ENCODE measurements at regions not wholly inside any gene's neighbourhood (a gene's known extent, or its start where the extent isn't known, plus 50 kb on each side); places are given as distances from the start of the nearest gene placed in this dataset.

DNA sequence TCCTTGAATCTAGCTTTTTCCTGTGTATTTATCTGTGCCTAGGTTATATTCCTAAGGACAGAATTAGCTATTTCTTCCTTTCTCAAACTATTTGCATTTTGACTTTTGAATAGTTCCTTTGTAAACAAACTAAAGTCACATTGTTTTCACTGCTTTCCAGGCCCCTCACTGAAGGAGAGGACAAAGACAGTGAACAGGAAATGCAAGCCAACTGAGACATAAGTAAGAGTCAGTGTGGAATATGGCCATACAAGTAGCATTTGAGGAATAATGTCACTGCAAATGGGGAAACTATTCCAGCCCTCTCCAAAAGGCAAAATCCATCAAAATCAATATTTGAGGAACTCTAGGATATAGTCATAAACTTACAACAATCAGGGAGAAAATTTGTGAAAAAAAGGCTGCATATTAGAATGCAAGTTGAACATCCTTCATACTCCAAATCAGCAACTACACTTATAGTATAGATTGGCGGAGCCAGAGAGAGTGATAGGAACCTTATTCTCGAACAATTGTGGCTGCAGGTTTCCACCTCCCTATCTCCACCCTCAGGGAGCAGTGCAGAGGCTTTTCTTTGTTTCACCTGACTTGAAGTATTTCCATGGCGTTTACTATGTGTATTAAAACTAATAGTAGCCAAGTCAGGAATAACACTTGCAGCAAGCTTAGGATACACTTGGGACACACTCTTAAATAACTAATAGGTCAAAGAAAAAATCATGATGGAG, 1110.4 kb upstream of the ADGRL3 start:
- Histone ChIP-seq H3F3A (replicated peaks; ENCODE audit: low read depth) (no peaks in the 10 kb centered on the region), H3K27me3 (ENCODE audit: insufficient read depth) (no peaks in the 10 kb centered on the region), H3K4me1 (ENCODE audit: insufficient read depth) (peaks cover 17% of the 10 kb centered on the region), H2AFZ (no peak overlapping the region), H3K9me2 (ENCODE audit: insufficient read depth) (no peaks in the 10 kb centered on the region), H3K4me3 (peak overlapping the region; percentile 14), H3K79me2 (replicated peaks; ENCODE audit: insufficient read depth) (no peaks in the 10 kb centered on the region), H3K4me2 (peak overlapping the region; percentile 56), H4K20me1 (replicated peaks; ENCODE audit: insufficient read depth) (no peaks in the 10 kb centered on the region), H3K27ac (ENCODE audit: low read depth) (peak overlapping the region; percentile 78), H3K36me3 (ENCODE audit: insufficient read depth) (no peaks in the 10 kb centered on the region)
- TF ChIP-seq EZH2phosphoT487 (IDR thresholded peaks at IDR 0.05; ENCODE audit: unreplicated experiment): no peak
- TF ChIP-seq POLR2AphosphoS5 (IDR thresholded peaks at IDR 0.05; ENCODE audit: low read depth): no peak
- TF ChIP-seq ETS1 (IDR thresholded peaks at IDR 0.05): 0 out of 2 replicates have a peak, but pooled peaks have one; percentile 16
- Mint-ChIP-seq H3K27me3 (ENCODE audit: insufficient read depth, low read depth, poor library complexity) (no peaks in the 10 kb centered on the region), H3K27ac (peak overlapping the region; percentile 89), H3K4me1 (peaks cover 21% of the 10 kb centered on the region; the same call in 2 of the 3 replicates), H3K9me3 (no peaks in the 10 kb centered on the region), H3K4me3 (peak overlapping the region; percentile 25; the same call in 2 of the 3 replicates), H3K36me3 (ENCODE audit: low read depth) (peaks cover 3% of the 10 kb centered on the region; the same call in 2 of the 3 replicates)
- DNase-seq (ENCODE audit: low spot score) (peak; percentile 46), ATAC-seq (peak; percentile 85)

DNA sequence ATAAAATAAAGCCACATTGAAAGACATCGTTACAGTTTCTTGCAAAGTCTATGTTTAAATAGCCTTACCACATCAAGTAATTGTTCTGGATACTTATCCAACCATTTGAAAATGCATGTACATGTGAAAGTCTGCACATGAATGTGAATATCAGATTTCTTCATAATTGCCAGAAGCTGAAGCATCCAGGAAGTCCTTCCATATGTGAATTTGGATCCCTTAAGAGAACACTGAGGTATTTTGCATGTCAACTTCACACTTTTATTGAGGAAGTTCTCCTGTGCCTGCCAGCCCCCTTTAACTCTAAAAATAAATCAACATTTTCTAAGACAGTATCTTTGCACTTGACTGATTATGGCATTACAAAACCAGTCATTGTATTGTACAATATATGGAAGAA, 1103.5 kb upstream of the ADGRL3 start:
- Histone ChIP-seq H3K4me3 (no peak overlapping the region), H3K27ac (ENCODE audit: low read depth) (no peak overlapping the region), H3K4me1 (ENCODE audit: insufficient read depth) (no peaks in the 10 kb centered on the region), H3F3A (replicated peaks; ENCODE audit: low read depth) (no peaks in the 10 kb centered on the region), H3K36me3 (ENCODE audit: insufficient read depth) (no peaks in the 10 kb centered on the region), H2AFZ (no peak overlapping the region), H3K79me2 (replicated peaks; ENCODE audit: insufficient read depth) (no peaks in the 10 kb centered on the region), H3K27me3 (ENCODE audit: insufficient read depth) (no peaks in the 10 kb centered on the region), H3K4me2 (no peak overlapping the region), H4K20me1 (replicated peaks; ENCODE audit: insufficient read depth) (no peaks in the 10 kb centered on the region), H3K9me2 (ENCODE audit: insufficient read depth) (no peaks in the 10 kb centered on the region)
- H3K27me3 Mint-ChIP-seq (ENCODE audit: insufficient read depth, low read depth, poor library complexity): peaks cover 3% of the 10 kb centered on the region
- H3K4me3 Mint-ChIP-seq: no peak overlapping the region
- DNase-seq (ENCODE audit: low spot score) (no peak), ATAC-seq (no peak)
- no peak overlapping the region for H3K27ac Mint-ChIP-seq
- TF ChIP-seq NANOG (IDR thresholded peaks at IDR 0.05; ENCODE audit: borderline replicate concordance) (no peak), STAT1 (IDR thresholded peaks at IDR 0.05; ENCODE audit: unreplicated experiment) (no peak), ZNF114 (CRISPR knock-in tag; IDR thresholded peaks at IDR 0.05) (no peak), ZNF331 (CRISPR knock-in tag; IDR thresholded peaks at IDR 0.05; ENCODE audit: low read depth) (no peak), EZH2 (IDR thresholded peaks at IDR 0.05; ENCODE audit: low read depth, unreplicated experiment) (no peak), POLR2AphosphoS5 (IDR thresholded peaks at IDR 0.05; ENCODE audit: low read depth) (no peak), CREB1 (CRISPR knock-in tag; IDR thresholded peaks at IDR 0.05; ENCODE audit: low read depth) (no peak), EZH2phosphoT487 (IDR thresholded peaks at IDR 0.05; ENCODE audit: unreplicated experiment) (no peak), JUNB (IDR thresholded peaks at IDR 0.05; ENCODE audit: unreplicated experiment) (no peak)
- TF ChIP-seq, protein P1, sequence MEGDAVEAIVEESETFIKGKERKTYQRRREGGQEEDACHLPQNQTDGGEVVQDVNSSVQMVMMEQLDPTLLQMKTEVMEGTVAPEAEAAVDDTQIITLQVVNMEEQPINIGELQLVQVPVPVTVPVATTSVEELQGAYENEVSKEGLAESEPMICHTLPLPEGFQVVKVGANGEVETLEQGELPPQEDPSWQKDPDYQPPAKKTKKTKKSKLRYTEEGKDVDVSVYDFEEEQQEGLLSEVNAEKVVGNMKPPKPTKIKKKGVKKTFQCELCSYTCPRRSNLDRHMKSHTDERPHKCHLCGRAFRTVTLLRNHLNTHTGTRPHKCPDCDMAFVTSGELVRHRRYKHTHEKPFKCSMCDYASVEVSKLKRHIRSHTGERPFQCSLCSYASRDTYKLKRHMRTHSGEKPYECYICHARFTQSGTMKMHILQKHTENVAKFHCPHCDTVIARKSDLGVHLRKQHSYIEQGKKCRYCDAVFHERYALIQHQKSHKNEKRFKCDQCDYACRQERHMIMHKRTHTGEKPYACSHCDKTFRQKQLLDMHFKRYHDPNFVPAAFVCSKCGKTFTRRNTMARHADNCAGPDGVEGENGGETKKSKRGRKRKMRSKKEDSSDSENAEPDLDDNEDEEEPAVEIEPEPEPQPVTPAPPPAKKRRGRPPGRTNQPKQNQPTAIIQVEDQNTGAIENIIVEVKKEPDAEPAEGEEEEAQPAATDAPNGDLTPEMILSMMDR (conservative IDR thresholded peaks at IDR 0.05; ENCODE audit: low read depth in 2 of 2): no peak
- TF ChIP-seq, protein P2, sequence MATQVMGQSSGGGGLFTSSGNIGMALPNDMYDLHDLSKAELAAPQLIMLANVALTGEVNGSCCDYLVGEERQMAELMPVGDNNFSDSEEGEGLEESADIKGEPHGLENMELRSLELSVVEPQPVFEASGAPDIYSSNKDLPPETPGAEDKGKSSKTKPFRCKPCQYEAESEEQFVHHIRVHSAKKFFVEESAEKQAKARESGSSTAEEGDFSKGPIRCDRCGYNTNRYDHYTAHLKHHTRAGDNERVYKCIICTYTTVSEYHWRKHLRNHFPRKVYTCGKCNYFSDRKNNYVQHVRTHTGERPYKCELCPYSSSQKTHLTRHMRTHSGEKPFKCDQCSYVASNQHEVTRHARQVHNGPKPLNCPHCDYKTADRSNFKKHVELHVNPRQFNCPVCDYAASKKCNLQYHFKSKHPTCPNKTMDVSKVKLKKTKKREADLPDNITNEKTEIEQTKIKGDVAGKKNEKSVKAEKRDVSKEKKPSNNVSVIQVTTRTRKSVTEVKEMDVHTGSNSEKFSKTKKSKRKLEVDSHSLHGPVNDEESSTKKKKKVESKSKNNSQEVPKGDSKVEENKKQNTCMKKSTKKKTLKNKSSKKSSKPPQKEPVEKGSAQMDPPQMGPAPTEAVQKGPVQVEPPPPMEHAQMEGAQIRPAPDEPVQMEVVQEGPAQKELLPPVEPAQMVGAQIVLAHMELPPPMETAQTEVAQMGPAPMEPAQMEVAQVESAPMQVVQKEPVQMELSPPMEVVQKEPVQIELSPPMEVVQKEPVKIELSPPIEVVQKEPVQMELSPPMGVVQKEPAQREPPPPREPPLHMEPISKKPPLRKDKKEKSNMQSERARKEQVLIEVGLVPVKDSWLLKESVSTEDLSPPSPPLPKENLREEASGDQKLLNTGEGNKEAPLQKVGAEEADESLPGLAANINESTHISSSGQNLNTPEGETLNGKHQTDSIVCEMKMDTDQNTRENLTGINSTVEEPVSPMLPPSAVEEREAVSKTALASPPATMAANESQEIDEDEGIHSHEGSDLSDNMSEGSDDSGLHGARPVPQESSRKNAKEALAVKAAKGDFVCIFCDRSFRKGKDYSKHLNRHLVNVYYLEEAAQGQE (IDR thresholded peaks at IDR 0.05; ENCODE audit: unreplicated experiment): no peak
- no peaks in the 10 kb centered on the region for H3K4me1 Mint-ChIP-seq
- peaks cover 3% of the 10 kb centered on the region; the same call in 1 of the 3 replicates for H3K36me3 Mint-ChIP-seq (ENCODE audit: low read depth)
- H3K9me3 Mint-ChIP-seq: no peaks in the 10 kb centered on the region
